A549 (cell line): ENCODE measurements at regions not wholly inside any gene's neighbourhood (a gene's known extent, or its start where the extent isn't known, plus 50 kb on each side); places are given as distances from the start of the nearest gene placed in this dataset.
"Not testable (repeated sequence)": the region's sequence is repeated elsewhere in the genome, so short reads cannot be mapped to it uniquely, and the experiment has no call there.

Source experiments
- ATAC-seq, 2 experiments: fragments of 200-7000 bp in 1 of 2; fragments of >200 bp in 1 of 2; cut with Nextera tagmentation in 1 of 2; cut with Tn5 transposase in 1 of 2; 3 replicates each; pipeline versions ENCODE4 v1.8.0 to v1.9.1; 2018 to 2020; ENCODE audit warnings: mild to moderate bottlenecking in 1 of 2, moderate library complexity in 1 of 2
- CTCF ChIA-PET: fragments of 300-600 bp; sonication (Branson Sonifier 250); formaldehyde crosslinking; extraction: SDS; loops from one replicate; lab custom pipeline; 2021; ENCODE audit warnings: antibody characterized with exemption, inconsistent platforms; lab: Yijun Ruan, JAX
- POLR2A ChIA-PET: fragments of 350-600 bp; formaldehyde crosslinking; extraction: SDS; loops from one replicate; lab custom pipeline; 2021; ENCODE audit warnings: antibody characterized with exemption, inconsistent platforms; lab: Yijun Ruan, JAX
- DNase-seq, 2 experiments: peaks; one replicate each; pipeline versions ENCODE4 v3.0.0 to v3.0.0-alpha.2; 2011 to 2016; ENCODE audit warnings: low read depth in 1 of 2, low spot score in 1 of 2
- FAIRE-seq: peaks from 2 replicates; lab custom pipeline; 2011; peaks lifted over from hg19 to GRCh38; lab: Jason Lieb, UNC
- H3K27ac ChIP-seq, 2 experiments: fragments of >200 bp; sonication (Bioruptor Twin); formaldehyde crosslinking; 3 replicates each; pipeline ENCODE4 v1.5.1; 2016 to 2017
- H3K4me1 ChIP-seq: fragments of >200 bp; sonication (Bioruptor Twin); formaldehyde crosslinking; 3 replicates; pipeline ENCODE4 v1.6.1; 2016
- H3K4me2 ChIP-seq: fragments of >200 bp; sonication (Bioruptor Twin); formaldehyde crosslinking; 3 replicates; pipeline ENCODE4 v1.6.1; 2016
- H3K4me3 ChIP-seq: fragments of >200 bp; sonication (Bioruptor Twin); formaldehyde crosslinking; 3 replicates; pipeline ENCODE4 v1.5.1; 2016
- H3K9me3 ChIP-seq: fragments of >200 bp; sonication (Bioruptor Twin); formaldehyde crosslinking; 3 replicates; pipeline ENCODE4 v1.6.1; 2016
- ATOH8 ChIP-seq: fragments of 250-450 bp; sonication (Bioruptor Pico); IDR thresholded peaks from 2 replicates; pipeline ENCODE4 v1.5.0; 2020; ENCODE audit warnings: low read depth, mild to moderate bottlenecking, moderate library complexity
- BHLHE40 ChIP-seq: IDR thresholded peaks from 2 replicates; pipeline ENCODE4 v1.6.1; 2012; ENCODE audit warnings: low read depth, low read length, inconsistent platforms
- CEBPB ChIP-seq, 2 experiments: fragments of >200 bp in 1 of 2; sonication (Bioruptor Twin) in 1 of 2; formaldehyde crosslinking in 1 of 2; IDR thresholded peaks; 2 replicates each; pipeline ENCODE4 v1.6.1; 2012 to 2016
- CHD4 ChIP-seq: fragments of 200-600 bp; sonication (generic); IDR thresholded peaks from 2 replicates; pipeline ENCODE4 v1.6.1; 2016; ENCODE audit warnings: antibody characterized with exemption, mild to moderate bottlenecking, borderline replicate concordance
- EHF ChIP-seq: fragments of 250-450 bp; sonication (Bioruptor Pico); IDR thresholded peaks from 2 replicates; pipeline ENCODE4 v1.5.0; 2020; ENCODE audit warnings: mild to moderate bottlenecking
- EHMT2 ChIP-seq: fragments of 200-600 bp; sonication (generic); IDR thresholded peaks from 2 replicates; pipeline ENCODE4 v1.6.1; 2016; ENCODE audit warnings: antibody characterized with exemption, low read depth, mild to moderate bottlenecking, moderate library complexity
- EP300 ChIP-seq, 2 experiments: fragments of >200 bp; sonication (Bioruptor Twin); formaldehyde crosslinking; IDR thresholded peaks; 2 replicates in 1 of 2; 3 replicates in 1 of 2; pipeline ENCODE4 v1.6.1; 2016 to 2017
- ESRRA ChIP-seq: fragments of 150-350 bp; IDR thresholded peaks from 2 replicates; pipeline ENCODE4 v1.6.1; 2014; ENCODE audit warnings: mild to moderate bottlenecking, low read length, borderline replicate concordance
- FOSB ChIP-seq: fragments of 250-450 bp; sonication (Bioruptor Pico); IDR thresholded peaks from 2 replicates; pipeline ENCODE4 v1.5.0; 2020; ENCODE audit warnings: mild to moderate bottlenecking, moderate library complexity
- GATA3 ChIP-seq: IDR thresholded peaks from 2 replicates; pipeline ENCODE4 v1.6.1; 2012; ENCODE audit warnings: borderline replicate concordance
- HEYL ChIP-seq: fragments of 250-450 bp; sonication (Bioruptor Pico); IDR thresholded peaks from 2 replicates; pipeline ENCODE4 v1.8.0; 2021; ENCODE audit warnings: mild to moderate bottlenecking, moderate library complexity
- HOXB13 ChIP-seq: fragments of 250-450 bp; sonication (Bioruptor Pico); IDR thresholded peaks from 2 replicates; pipeline ENCODE4 v1.5.0; 2020; ENCODE audit warnings: low read depth, mild to moderate bottlenecking, moderate library complexity
- JUN ChIP-seq, 2 experiments: fragments of >200 bp; sonication (Bioruptor Twin); formaldehyde crosslinking; IDR thresholded peaks; 2 replicates in 1 of 2; 3 replicates in 1 of 2; pipeline ENCODE4 v1.6.1; 2016 to 2017
- JUNB ChIP-seq: fragments of >200 bp; sonication (Bioruptor Twin); formaldehyde crosslinking; IDR thresholded peaks from 2 replicates; pipeline ENCODE4 v1.6.1; 2016
- KDM5A ChIP-seq: fragments of 200-600 bp; sonication (generic); IDR thresholded peaks from 2 replicates; pipeline ENCODE4 v1.6.1; 2016; ENCODE audit warnings: antibody characterized with exemption, mild to moderate bottlenecking
- MAX ChIP-seq: IDR thresholded peaks from 2 replicates; pipeline ENCODE4 v1.6.1; 2012
- MAZ ChIP-seq: fragments of 150-350 bp; IDR thresholded peaks from 2 replicates; pipeline ENCODE4 v1.6.1; 2014; ENCODE audit warnings: antibody characterized with exemption, low read depth, low read length, borderline replicate concordance
- MYC ChIP-seq: IDR thresholded peaks from 2 replicates; pipeline ENCODE4 v1.6.1; 2012; ENCODE audit warnings: mild to moderate bottlenecking, inconsistent platforms, low read length, improper control_type of control experiment, borderline replicate concordance
- NFE2L2 ChIP-seq: fragments of 150-350 bp; conservative IDR thresholded peaks from 2 replicates; pipeline ENCODE4 v1.6.1; 2014; ENCODE audit warnings: low read length
- NPAS2 ChIP-seq: fragments of 250-450 bp; sonication (Bioruptor Pico); IDR thresholded peaks from 2 replicates; pipeline ENCODE4 v1.8.0; 2022; ENCODE audit warnings: mild to moderate bottlenecking, moderate library complexity, borderline replicate concordance
- RARB ChIP-seq: fragments of 250-450 bp; sonication (Bioruptor Pico); IDR thresholded peaks from 2 replicates; pipeline ENCODE4 v1.8.0; 2021; ENCODE audit warnings: mild to moderate bottlenecking, moderate library complexity
- RNF2 ChIP-seq: fragments of 200-600 bp; sonication (generic); IDR thresholded peaks from 2 replicates; pipeline ENCODE4 v1.6.1; 2016; ENCODE audit warnings: low read depth, mild to moderate bottlenecking, antibody characterized with exemption, moderate library complexity, borderline replicate concordance
- ZFP36 ChIP-seq: fragments of 450-650 bp; IDR thresholded peaks from 2 replicates; pipeline ENCODE4 v1.6.1; 2014; ENCODE audit warnings: borderline replicate concordance; ENCODE audit not compliant: partially characterized antibody
- WGBS: methylation state at CpG from one replicate; pipeline ENCODE4 v1.1.6; 2017; ENCODE audit errors: missing lambda C conversion rate; 5-methylcytosine and 5-hydroxymethylcytosine counted together

- TF ChIP-seq CEBPB (IDR thresholded peaks at IDR 0.05) (no peak), BHLHE40 (no peak), CHD4 (no peak), JUNB (no peak), ESRRA (no peak)
- TF ChIP-seq, all 56 proteins: peak for 0
Measured at GRCh38 chr14:55835985-55836384, 256.0 kb downstream of the KTN1 start (continued).

GRCh38 chr14:55837467-55837866 lies 257.5 kb downstream of the KTN1 start:
- ChIA-PET CTCF (no interaction called here), POLR2A (no interaction called here)
- H3K9me3 ChIP-seq, result no peaks in the 10 kb centered on the region
- FAIRE-seq (no peak), ATAC-seq (no peak), DNase-seq (no peak)
- 94% methylated on average over 1 of the region's 1 CpG for WGBS
- no peak overlapping the region for H3K4me3 ChIP-seq
- H3K4me2 ChIP-seq, result no peak overlapping the region
- no peak for TF ChIP-seq RNF2
- no peak for TF ChIP-seq EHMT2
- no peak for TF ChIP-seq MAZ
- TF ChIP-seq NFE2L2, result no peak
- TF ChIP-seq ATOH8 (CRISPR knock-in tag), result no peak
- TF ChIP-seq JUN (IDR thresholded peaks at IDR 0.05), result no peak
- no peak for TF ChIP-seq MAX
- no peak for TF ChIP-seq MYC
- TF ChIP-seq ZFP36, result no peak
- no peak for TF ChIP-seq EP300 (IDR thresholded peaks at IDR 0.05)
- TF ChIP-seq HEYL (CRISPR knock-in tag), result no peak
- no peak overlapping the region; a peak in 1 of 6 replicates for H3K27ac ChIP-seq
- peaks cover 10% of the 10 kb centered on the region for H3K4me1 ChIP-seq

- POLR2A ChIA-PET, result no interaction called here
- CTCF ChIA-PET, result interaction anchor here (0.7 kb wide), 1 partner anchor 502 kb away, joined by 3 read pairs; no protein-coding TSS in a partner anchor
- no peak for FAIRE-seq
Measured at GRCh38 chr14:55838529-55839052, 258.6 kb downstream of the KTN1 start.

GRCh38 chr14:55839301-55839947 lies 259.4 kb downstream of the KTN1 start:
- DNase-seq, POLR2A ChIA-PET, H3K27ac ChIP-seq, CTCF ChIA-PET, H3K4me1 ChIP-seq, FAIRE-seq, H3K9me3 ChIP-seq, ATAC-seq, H3K4me2 ChIP-seq, H3K4me3 ChIP-seq: not testable (repeated sequence)
- WGBS, result 92% methylated on average over 17 of the region's 41 CpGs

More at GRCh38 chr14:55838529-55839052, 258.6 kb downstream of the KTN1 start:
- Histone ChIP-seq H3K4me3 (no peak overlapping the region), H3K4me1 (no peaks in the 10 kb centered on the region; the same call in 2 of the 3 replicates), H3K4me2 (no peak overlapping the region), H3K9me3 (no peaks in the 10 kb centered on the region), H3K27ac (no peak overlapping the region)
- no peak for TF ChIP-seq GATA3
- TF ChIP-seq FOSB (CRISPR knock-in tag), result no peak
- TF ChIP-seq EHF (CRISPR knock-in tag), result no peak
- TF ChIP-seq HOXB13 (CRISPR knock-in tag), result no peak
- TF ChIP-seq NPAS2 (CRISPR knock-in tag), result no peak
- TF ChIP-seq KDM5A, result no peak
- no peak for TF ChIP-seq RARB (CRISPR knock-in tag)
- WGBS, result 59% methylated on average over 3 of the region's 3 CpGs
- ATAC-seq, result no peak
- DNase-seq, result no peak
